ENCODE measurements at regions not wholly inside any gene's neighbourhood (a gene's known extent, or its start where the extent isn't known, plus 50 kb on each side); places are given as distances from the start of the nearest gene placed in this dataset.
A peak's percentile ranks its signal among the peaks of the same experiment; 100 is the strongest.

DNA sequence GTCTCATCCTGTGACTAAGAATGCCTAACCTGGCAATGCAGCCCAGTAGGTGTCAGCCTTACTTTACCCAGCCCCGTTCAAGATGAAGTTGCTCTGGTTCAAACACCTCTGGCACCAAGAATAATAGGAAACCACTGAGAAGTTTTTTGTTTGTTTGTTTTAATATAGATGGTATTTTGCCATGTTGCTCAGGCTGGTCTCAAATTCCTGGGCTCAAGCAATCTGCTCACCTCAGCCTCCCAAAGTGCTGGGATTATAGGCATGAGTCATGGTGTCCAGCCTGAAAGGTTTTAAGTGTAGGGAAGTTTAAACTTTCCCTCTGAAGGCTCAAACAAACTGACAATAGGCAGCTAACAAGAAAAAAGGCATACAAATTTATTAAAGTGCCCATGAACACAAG is 51.2 kb upstream of the ABCC4 start:
- no peak for FAIRE-seq

DNA sequence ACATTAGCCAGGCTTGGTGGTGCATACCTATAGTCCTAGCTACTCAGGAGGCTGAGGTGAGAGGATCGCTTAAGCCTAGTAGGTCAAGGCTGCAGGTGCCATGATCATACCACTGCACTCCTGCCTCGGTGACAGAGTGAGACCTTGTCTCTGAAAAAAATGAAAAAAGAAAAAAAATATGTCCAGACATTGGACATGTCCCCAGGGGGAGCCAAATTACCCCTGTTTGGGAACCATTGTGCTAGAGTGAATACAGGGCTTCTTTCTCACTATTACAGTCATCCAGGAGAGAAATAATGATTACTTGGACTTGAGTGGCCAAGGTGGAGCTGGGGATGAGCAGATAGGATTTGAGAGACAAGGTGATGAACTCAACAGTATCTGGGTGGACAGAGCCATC is 52.9 kb upstream of the ABCC4 start:
- no peak for FAIRE-seq

GRCh38 chr13:95354680-95355487 is 53.6 kb upstream of the ABCC4 start:
- no peak for FAIRE-seq

GRCh38 chr13:95355494-95355893 is 54.2 kb upstream of the ABCC4 start:
- no peak for FAIRE-seq

- FAIRE-seq, result no peak
Observed at GRCh38 chr13:95356916-95357315, 55.7 kb upstream of the ABCC4 start.

- FAIRE-seq, result no peak
Observed at GRCh38 chr13:95357875-95358274, 56.6 kb upstream of the ABCC4 start.

- no peak for FAIRE-seq
Observed at GRCh38 chr13:95360052-95360451, 58.8 kb upstream of the ABCC4 start.

DNA sequence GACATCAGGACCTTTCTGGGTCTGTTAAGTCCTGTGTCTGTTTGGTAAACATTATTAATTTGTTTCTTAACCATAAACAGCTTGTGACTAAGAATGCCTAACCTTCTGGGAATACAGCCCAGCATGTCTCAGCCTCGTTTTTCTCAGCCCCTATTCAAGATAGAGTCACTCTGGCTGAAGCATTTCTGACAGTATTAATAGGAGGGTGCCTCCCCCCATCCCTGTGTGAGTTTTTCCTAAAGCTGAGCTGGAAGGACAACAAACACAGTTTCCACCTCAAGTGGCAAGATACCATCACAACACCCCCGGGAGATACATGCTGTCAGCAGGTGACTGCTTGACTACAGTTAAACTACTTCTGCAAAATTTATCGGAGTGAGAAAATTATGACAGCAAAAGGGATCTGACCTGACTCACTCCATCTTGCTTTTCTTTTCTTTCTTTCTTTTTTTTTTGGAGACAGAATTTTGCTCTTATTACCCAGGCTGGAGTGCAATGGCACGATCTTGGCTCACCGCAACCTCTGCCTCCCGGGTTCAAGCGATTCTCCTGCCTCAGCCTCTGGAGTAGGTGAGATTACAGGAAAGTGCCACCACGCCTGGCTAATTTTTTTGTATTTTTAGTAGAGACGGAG is 59.3 kb upstream of the ABCC4 start:
- FAIRE-seq, result peak; percentile 60

DNA sequence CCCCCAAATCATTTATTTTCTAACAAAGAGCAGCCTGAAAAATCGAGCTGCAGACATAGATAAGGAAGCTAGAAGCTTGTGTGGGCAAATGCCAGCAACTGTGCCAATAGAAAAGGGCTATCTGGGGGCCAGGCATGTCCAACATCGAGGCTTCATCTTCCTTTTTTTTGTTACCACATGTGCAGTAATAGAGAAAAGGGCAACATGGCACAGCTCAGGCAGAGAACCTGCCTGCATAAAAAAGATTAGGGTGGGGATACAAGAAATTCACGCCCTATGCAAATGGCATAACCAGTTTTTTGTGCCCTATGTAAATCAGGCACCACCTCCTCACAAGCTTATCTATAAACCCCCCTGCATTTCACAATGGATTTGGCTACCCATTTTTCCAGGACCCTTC is 60.4 kb upstream of the ABCC4 start:
- no peak for FAIRE-seq

DNA sequence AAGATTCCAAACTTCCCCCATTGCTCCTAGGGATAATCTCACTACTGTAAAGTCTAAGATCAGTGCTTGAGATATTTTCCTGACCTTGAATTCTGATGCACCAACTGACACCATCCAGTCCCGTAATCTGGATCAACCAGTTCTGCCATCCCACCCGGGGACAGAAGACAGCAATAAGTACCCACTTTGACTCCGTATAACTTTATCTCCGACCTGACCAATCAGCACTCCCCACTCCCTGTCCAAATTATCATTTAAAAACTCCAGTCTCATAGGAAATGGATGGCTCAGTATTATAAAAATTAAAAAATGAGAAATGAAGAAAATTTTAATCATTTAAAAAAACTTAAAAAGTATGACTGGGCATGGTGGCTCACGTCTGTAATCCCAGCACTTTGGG is 61.4 kb upstream of the ABCC4 start:
- FAIRE-seq, result no peak

DNA sequence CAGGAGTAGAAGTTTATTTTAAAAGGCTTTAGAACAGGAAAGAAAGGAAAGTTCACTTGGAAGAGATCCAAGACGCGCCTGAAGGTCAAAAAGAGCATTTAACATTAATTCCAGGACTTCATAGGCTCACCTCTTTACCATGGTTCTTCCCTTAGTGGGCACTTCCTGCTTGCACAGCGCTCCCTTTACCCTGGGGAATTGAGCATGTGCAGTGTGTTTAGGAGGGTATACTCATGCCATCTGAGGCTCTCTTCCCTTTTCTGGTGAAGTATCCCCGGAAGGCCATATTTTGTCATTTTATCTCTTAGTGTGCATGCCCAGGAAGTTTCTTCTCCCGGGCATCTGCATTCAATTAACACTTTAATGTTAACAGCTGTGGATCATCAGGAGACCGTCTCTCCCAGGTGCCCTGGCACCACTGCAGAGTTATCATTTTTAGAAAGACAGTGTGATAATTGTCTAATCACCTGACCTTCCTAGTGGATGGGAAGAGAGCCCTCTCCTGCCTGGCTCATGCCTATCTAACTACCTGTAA is 66.1 kb upstream of the ABCC4 start:
- no peak for FAIRE-seq

GRCh38 chr13:95368998-95369397 is 67.7 kb upstream of the ABCC4 start:
- no peak for FAIRE-seq

DNA sequence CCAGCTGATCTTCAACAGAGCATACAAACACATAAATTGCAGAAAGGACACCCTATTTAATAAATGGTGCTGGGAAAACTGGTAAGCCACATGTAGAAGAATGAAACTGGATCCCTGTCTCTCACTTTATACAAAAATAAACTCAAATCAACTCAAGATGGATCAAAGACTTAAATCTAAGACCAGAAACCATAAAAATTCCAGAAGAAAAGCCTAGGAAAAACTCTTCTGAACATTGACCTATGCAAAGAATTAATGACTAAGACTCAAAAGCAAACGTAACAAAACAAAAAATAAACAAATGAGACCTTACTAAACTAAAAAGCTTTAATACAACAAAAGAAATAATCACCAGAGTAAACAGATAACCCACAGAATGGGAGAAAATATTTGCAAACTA is 74.5 kb upstream of the ABCC4 start:
- FAIRE-seq, result no peak

DNA sequence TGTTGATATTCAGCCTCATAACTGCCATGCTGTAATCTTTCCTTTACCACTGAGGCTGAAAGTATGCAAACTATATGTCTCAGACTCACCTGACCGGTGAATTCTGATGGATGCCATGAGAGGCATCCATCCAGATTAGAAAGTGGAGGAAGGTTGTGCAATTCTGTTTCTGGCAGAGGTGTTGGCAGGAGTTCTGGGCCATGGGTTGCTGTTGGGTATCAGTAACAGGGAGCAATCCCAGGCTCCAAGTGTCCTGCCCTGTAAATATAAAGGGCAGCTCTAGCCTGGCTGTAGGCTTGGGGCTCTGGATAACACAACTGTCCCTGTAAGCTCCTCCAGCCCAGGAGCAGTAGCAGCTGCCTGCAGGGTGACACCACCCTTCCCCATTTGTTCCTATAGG is 77.4 kb upstream of the ABCC4 start:
- FAIRE-seq, result no peak

- FAIRE-seq, result peak; percentile 85
Observed at GRCh38 chr13:95380468-95381211, 79.4 kb upstream of the ABCC4 start.

DNA sequence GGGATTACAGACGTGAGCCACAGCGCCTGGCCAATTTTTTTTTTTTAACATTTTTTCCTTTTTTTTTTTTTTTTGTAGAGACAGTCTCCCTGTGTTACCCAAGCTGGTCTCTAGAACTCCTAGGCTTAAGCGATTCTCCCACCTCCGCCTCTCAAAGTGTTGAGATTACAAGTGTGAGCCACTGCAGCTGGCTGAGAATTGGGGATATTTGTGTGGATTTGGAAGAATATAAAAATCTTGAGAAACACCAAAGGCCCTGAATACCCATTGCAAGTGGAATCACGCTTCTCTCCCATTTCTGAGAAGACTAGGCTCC is 79.9 kb upstream of the ABCC4 start:
- no peak for FAIRE-seq

- no peak for FAIRE-seq
Observed at GRCh38 chr13:95382411-95382810, 81.2 kb upstream of the ABCC4 start.

DNA sequence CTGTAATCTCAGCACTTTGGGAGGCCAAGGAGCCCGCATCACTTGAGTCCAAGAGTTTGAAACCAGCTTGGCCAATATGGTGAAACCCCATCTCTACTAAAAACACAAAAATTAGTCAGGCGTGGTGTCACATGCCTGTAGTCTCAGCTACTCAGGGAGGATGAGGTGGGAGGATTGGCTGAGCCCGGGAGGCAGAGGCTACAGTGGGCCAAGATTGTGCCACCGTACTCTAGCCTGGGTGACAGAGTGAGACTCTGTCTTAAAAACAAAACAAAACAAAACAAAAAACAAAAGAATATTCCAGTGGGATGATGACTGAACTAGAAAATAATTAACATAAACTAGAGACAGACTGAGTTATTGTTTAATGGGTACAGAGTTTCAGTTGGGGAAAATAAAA is 81.7 kb upstream of the ABCC4 start:
- FAIRE-seq, result no peak

DNA sequence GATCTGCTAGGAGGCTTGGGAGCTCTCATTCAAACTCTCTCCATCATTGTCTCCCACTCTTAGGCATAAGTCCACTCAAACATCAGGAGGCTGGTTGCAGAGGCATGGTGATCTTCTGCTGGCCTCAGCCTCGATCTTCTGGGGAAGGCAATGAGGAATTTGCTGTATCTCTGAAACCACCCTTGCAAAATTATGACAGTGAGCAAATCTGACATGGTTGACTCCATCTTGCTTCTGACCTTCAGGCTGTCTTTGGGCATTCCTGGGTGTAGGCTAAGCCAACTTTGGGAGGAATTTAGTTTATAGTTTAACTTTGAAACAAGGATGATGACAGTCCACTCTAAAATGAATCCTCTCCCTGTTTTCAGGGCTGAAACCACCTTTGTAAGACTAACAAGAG is 84.1 kb upstream of the ABCC4 start:
- FAIRE-seq, result no peak

DNA sequence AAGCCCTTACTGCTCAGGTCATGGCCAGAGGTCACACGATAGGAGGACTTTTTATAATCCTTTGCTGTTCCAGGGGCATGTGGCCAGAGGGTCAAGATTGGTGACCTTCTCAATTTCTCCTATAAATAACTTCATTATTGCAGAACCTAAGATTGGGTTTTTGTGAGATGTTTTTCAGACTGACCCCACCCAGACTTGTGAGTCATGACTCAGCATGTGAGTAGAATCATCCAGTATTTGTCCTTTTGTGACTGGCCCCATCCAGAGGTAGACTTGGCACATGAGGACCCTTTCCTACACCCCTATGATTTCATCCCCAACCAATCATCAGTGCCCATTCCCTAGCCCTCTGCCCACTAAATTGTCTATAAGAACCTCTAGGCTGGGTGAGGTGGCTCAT is 84.5 kb upstream of the ABCC4 start:
- FAIRE-seq, result no peak

DNA sequence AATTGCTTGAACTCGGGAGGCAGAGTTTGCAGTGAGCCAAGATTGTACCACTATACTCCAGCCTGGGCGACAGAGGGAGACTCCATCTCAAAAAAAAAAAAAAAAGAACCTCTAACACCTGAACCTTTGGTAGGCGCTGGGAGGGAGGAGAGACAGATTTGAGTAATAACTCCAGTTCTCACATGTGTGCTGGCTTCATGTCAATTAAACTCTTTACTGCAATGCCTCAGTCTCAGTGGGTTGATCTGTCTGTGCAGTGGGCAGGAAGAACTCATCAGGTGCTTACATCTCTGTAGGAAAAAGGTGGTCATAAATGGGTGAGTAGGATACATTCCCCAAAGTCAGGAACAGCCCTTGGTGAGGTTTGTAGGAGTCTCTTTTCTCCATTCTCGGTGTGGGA is 85.1 kb upstream of the ABCC4 start:
- FAIRE-seq, result no peak

- peak; percentile 96 for FAIRE-seq
Observed at GRCh38 chr13:95387733-95388207, 86.5 kb upstream of the ABCC4 start.

GRCh38 chr13:95388420-95389079 is 87.3 kb upstream of the ABCC4 start:
- no peak for FAIRE-seq
